ENCODE measurements at regions not wholly inside any gene's neighbourhood (a gene's known extent, or its start where the extent isn't known, plus 50 kb on each side); places are given as distances from the start of the nearest gene placed in this dataset.

- TF ChIP-seq CTCF (IDR thresholded peaks at IDR 0.05): no peak
- TF ChIP-seq POLR2A (IDR thresholded peaks at IDR 0.05): no peak
Measured at GRCh38 chr5:96242571-96242970, 190.5 kb downstream of the PCSK1 start.
